ENCODE measurements at regions not wholly inside any gene's neighbourhood (a gene's known extent, or its start where the extent isn't known, plus 50 kb on each side); places are given as distances from the start of the nearest gene placed in this dataset.
A peak's percentile ranks its signal among the peaks of the same experiment; 100 is the strongest.
"Not testable (repeated sequence)": the region's sequence is repeated elsewhere in the genome, so short reads cannot be mapped to it uniquely, and the experiment has no call there.

- no peak for DNase-seq (ENCODE audit: low read depth)
Observed at GRCh38 chr13:71306821-71307220, 560.2 kb downstream of the DACH1 start.

GRCh38 chr13:71304861-71305260 lies 562.1 kb downstream of the DACH1 start:
- no peak for DNase-seq (ENCODE audit: low read depth)
- TF ChIP-seq, protein P1, sequence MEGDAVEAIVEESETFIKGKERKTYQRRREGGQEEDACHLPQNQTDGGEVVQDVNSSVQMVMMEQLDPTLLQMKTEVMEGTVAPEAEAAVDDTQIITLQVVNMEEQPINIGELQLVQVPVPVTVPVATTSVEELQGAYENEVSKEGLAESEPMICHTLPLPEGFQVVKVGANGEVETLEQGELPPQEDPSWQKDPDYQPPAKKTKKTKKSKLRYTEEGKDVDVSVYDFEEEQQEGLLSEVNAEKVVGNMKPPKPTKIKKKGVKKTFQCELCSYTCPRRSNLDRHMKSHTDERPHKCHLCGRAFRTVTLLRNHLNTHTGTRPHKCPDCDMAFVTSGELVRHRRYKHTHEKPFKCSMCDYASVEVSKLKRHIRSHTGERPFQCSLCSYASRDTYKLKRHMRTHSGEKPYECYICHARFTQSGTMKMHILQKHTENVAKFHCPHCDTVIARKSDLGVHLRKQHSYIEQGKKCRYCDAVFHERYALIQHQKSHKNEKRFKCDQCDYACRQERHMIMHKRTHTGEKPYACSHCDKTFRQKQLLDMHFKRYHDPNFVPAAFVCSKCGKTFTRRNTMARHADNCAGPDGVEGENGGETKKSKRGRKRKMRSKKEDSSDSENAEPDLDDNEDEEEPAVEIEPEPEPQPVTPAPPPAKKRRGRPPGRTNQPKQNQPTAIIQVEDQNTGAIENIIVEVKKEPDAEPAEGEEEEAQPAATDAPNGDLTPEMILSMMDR (IDR thresholded peaks at IDR 0.05; ENCODE audit: insufficient read depth, low read depth, low read length, missing control alignments): no peak
- H3K4me3 ChIP-seq (ENCODE audit: low read length): no peak overlapping the region

More at GRCh38 chr13:71306821-71307220, 560.2 kb downstream of the DACH1 start:
- TF ChIP-seq, protein P1 (IDR thresholded peaks at IDR 0.05; ENCODE audit: insufficient read depth, low read depth, low read length, missing control alignments): no peak
- no peak overlapping the region for H3K4me3 ChIP-seq (ENCODE audit: low read length)

DNA sequence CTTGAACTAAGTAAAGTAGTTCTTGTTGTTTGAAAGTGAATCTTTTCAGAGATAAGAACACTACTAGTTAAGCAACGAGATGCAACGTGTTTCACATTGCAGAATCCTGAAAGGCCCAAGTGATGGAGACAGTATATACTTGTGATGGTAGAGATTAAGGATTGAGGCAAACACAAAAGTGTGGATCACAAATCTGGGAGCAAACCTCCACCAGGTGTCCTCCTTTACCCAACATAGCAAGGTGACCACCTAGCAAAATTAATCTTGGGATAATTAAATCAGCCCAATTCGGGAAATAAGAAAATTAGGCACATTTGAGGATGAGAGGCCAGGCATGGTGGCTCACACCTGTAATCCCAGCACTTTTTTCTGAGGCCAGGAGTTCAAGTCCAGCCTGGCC lies 563.9 kb downstream of the DACH1 start:
- TF ChIP-seq, protein P1 (IDR thresholded peaks at IDR 0.05; ENCODE audit: insufficient read depth, low read depth, low read length, missing control alignments): peak; percentile 44
- peak; percentile 49 for DNase-seq (ENCODE audit: low read depth)
- H3K4me3 ChIP-seq (ENCODE audit: low read length): no peak overlapping the region

GRCh38 chr13:71300602-71301001 lies 566.4 kb downstream of the DACH1 start:
- TF ChIP-seq, protein P1 (IDR thresholded peaks at IDR 0.05; ENCODE audit: insufficient read depth, low read depth, low read length, missing control alignments): no peak
- H3K4me3 ChIP-seq (ENCODE audit: low read length): no peak overlapping the region
- DNase-seq (ENCODE audit: low read depth): no peak

- DNase-seq (ENCODE audit: low read depth): no peak
- TF ChIP-seq, protein P1 (IDR thresholded peaks at IDR 0.05; ENCODE audit: insufficient read depth, low read depth, low read length, missing control alignments): no peak
- H3K4me3 ChIP-seq (ENCODE audit: low read length): no peak overlapping the region
Observed at GRCh38 chr13:71291842-71292146, 575.2 kb downstream of the DACH1 start.

DNA sequence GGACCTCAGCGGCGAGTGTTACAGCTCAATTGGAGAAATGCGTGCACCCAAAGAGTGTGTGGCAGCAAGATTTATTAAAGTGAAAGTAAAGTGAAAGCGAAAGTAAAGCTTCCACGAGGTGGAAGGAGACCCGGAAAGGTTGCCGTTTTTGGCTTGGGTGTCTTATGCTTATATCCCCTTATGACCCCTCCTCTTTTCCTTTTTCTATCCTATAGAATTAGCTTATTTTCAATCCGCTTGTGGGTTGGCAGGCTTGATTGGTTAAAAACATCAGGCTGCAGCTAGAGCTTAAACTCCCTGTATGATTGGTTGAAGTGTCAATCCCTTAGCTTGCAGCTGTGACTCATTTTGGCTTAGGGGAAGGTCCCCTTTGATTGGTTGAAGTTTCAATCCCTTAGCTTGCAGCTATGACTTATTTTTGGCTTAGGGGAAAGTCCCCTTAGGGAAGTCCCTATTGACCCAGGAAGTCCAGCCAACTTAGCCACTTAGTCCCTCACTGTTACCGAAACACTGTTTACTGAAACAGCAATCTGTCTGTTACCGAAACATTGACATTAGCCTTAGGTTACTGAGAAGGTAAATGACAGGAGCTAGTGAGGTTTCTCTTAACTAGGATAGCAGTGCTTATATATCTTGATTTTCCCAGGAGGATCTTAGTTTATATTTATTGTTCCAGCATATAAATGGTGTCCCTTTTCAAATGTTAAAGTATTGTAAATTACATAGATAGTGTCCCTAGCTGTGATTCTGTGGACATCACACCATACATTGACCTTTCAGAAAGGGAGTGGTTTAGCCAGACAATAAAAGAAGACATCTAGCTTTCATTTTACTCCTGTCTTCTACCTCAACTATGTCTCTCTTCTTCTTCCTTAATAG lies 575.8 kb downstream of the DACH1 start:
- DNase-seq (ENCODE audit: low read depth): peak; percentile 8
- H3K4me3 ChIP-seq (ENCODE audit: low read length): peak overlapping the region; percentile 15
- TF ChIP-seq, protein P1 (IDR thresholded peaks at IDR 0.05; ENCODE audit: insufficient read depth, low read depth, low read length, missing control alignments): no peak

DNA sequence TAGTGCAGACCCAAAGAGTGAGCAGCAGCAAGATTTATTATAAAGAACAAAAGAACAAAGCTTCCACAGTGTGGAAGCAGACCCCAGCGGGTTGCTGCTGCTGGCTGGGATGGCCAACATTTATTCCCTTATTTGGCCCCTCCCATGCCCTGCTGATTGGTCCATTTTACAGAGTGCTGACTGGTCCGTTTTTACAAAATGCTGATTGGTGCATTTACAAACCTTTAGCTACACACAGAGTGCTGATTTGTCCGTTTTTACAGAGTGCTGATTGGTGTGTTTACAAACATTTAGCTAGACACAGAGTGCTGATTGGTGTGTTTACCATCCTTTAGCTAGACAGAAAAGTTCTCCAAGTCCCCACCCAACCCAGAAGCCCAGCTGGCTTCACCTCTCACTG lies 577.0 kb downstream of the DACH1 start:
- H3K4me3 ChIP-seq (ENCODE audit: low read length); DNase-seq (ENCODE audit: low read depth): not testable (repeated sequence)
